Liver (tissue), 2 donors: ENCODE measurements at regions not wholly inside any gene's neighbourhood (a gene's known extent, or its start where the extent isn't known, plus 50 kb on each side); places are given as distances from the start of the nearest gene placed in this dataset.

Experiments
- RAD21 ChIP-seq, 2 donors: IDR thresholded peaks; 2 replicates each; pipeline ENCODE4 v1.6.1; 2016; ENCODE audit warnings: antibody characterized with exemption in 2 of 2, mild to moderate bottlenecking in 2 of 2
- YY1 ChIP-seq: IDR thresholded peaks from 2 replicates; pipeline ENCODE4 v1.6.1; 2016; ENCODE audit warnings: antibody characterized with exemption, mild to moderate bottlenecking
- donor health status: healthy.

GRCh38 chr4:17194586-17194985, 296.1 kb upstream of the LDB2 start:
- TF ChIP-seq RAD21 (IDR thresholded peaks at IDR 0.05) (no peak), YY1 (no peak)
